ENCODE measurements at regions not wholly inside any gene's neighbourhood (a gene's known extent, or its start where the extent isn't known, plus 50 kb on each side); places are given as distances from the start of the nearest gene placed in this dataset.

DNA sequence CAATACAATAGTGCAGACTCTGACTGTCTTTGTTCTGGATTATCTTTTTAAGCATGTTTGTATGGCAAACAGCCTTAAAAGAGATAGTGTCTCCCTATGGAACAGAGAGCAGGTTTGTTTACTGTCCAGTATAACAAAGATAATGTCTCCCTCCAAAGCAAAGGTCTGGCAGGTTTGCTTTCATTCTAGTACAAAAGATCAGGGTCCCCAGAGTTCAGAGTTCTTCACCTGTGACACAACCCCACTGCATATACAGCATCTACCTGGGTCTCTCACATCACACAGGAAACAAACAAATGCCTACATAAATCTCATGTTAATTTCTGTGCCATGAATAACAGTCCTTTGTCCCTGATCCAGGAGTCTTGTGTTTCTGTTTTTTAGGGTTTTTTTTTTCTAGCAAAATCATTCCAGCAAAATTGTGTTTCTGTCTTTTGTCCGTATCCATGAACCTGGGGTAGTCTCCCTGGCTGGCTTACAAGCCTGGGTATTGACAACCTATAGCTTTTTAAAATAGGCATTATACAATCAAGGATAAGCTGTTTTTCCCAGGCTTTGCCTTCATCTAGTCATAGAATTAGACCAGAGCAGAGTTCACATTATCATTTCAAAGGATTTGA is 89.4 kb upstream of the PTBP2 start (continued):
- TF ChIP-seq, protein P1, sequence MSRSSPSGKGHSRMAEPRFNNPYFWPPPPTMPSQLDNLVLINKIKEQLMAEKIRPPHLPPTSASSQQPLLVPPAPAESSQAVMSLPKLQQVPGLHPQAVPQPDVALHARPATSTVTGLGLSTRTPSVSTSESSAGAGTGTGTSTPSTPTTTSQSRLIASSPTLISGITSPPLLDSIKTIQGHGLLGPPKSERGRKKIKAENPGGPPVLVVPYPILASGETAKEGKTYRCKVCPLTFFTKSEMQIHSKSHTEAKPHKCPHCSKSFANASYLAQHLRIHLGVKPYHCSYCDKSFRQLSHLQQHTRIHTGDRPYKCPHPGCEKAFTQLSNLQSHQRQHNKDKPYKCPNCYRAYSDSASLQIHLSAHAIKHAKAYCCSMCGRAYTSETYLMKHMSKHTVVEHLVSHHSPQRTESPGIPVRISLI (CRISPR knock-in tag; IDR thresholded peaks at IDR 0.05; ENCODE audit: borderline replicate concordance), result peak; percentile 87
- TF ChIP-seq, protein P2, sequence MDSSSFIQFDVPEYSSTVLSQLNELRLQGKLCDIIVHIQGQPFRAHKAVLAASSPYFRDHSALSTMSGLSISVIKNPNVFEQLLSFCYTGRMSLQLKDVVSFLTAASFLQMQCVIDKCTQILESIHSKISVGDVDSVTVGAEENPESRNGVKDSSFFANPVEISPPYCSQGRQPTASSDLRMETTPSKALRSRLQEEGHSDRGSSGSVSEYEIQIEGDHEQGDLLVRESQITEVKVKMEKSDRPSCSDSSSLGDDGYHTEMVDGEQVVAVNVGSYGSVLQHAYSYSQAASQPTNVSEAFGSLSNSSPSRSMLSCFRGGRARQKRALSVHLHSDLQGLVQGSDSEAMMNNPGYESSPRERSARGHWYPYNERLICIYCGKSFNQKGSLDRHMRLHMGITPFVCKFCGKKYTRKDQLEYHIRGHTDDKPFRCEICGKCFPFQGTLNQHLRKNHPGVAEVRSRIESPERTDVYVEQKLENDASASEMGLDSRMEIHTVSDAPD (CRISPR knock-in tag; IDR thresholded peaks at IDR 0.05), result no peak
- TF ChIP-seq HDAC2 (CRISPR knock-in tag; IDR thresholded peaks at IDR 0.05) (peak; percentile 85), ZNF260 (CRISPR knock-in tag; IDR thresholded peaks at IDR 0.05; ENCODE audit: borderline replicate concordance, low read depth) (no peak), NONO (IDR thresholded peaks at IDR 0.05) (no peak), NONO (CRISPR knock-in tag; conservative IDR thresholded peaks at IDR 0.05) (no peak; the same call in 1 of the 2 replicates), NR2F2 (IDR thresholded peaks at IDR 0.05; ENCODE audit: borderline replicate concordance, low read depth) (peak; percentile 99), SOX6 (IDR thresholded peaks at IDR 0.05) (no peak), SOX6 (CRISPR knock-in tag; IDR thresholded peaks at IDR 0.05) (peak; percentile 100), NR2F6 (IDR thresholded peaks at IDR 0.05) (peak; percentile 96), NR2F6 (CRISPR knock-in tag; IDR thresholded peaks at IDR 0.05) (peak; percentile 96), TP53 (CRISPR knock-in tag; conservative IDR thresholded peaks at IDR 0.05) (no peak)
- TF ChIP-seq, protein P3, sequence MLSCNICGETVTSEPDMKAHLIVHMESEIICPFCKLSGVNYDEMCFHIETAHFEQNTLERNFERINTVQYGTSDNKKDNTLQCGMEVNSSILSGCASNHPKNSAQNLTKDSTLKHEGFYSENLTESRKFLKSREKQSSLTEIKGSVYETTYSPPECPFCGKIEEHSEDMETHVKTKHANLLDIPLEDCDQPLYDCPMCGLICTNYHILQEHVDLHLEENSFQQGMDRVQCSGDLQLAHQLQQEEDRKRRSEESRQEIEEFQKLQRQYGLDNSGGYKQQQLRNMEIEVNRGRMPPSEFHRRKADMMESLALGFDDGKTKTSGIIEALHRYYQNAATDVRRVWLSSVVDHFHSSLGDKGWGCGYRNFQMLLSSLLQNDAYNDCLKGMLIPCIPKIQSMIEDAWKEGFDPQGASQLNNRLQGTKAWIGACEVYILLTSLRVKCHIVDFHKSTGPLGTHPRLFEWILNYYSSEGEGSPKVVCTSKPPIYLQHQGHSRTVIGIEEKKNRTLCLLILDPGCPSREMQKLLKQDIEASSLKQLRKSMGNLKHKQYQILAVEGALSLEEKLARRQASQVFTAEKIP (CRISPR knock-in tag; IDR thresholded peaks at IDR 0.05; ENCODE audit: borderline replicate concordance), result no peak
- TF ChIP-seq, protein P4, sequence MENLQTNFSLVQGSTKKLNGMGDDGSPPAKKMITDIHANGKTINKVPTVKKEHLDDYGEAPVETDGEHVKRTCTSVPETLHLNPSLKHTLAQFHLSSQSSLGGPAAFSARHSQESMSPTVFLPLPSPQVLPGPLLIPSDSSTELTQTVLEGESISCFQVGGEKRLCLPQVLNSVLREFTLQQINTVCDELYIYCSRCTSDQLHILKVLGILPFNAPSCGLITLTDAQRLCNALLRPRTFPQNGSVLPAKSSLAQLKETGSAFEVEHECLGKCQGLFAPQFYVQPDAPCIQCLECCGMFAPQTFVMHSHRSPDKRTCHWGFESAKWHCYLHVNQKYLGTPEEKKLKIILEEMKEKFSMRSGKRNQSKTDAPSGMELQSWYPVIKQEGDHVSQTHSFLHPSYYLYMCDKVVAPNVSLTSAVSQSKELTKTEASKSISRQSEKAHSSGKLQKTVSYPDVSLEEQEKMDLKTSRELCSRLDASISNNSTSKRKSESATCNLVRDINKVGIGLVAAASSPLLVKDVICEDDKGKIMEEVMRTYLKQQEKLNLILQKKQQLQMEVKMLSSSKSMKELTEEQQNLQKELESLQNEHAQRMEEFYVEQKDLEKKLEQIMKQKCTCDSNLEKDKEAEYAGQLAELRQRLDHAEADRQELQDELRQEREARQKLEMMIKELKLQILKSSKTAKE (CRISPR knock-in tag; IDR thresholded peaks at IDR 0.05; ENCODE audit: borderline replicate concordance), result peak; percentile 72; the same call in 1 of the 2 replicates
- TF ChIP-seq, protein P5, sequence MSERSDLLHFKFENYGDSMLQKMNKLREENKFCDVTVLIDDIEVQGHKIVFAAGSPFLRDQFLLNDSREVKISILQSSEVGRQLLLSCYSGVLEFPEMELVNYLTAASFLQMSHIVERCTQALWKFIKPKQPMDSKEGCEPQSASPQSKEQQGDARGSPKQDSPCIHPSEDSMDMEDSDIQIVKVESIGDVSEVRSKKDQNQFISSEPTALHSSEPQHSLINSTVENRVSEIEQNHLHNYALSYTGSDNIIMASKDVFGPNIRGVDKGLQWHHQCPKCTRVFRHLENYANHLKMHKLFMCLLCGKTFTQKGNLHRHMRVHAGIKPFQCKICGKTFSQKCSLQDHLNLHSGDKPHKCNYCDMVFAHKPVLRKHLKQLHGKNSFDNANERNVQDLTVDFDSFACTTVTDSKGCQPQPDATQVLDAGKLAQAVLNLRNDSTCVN (CRISPR knock-in tag; IDR thresholded peaks at IDR 0.05; ENCODE audit: borderline replicate concordance), result no peak
- TF ChIP-seq, protein P6, sequence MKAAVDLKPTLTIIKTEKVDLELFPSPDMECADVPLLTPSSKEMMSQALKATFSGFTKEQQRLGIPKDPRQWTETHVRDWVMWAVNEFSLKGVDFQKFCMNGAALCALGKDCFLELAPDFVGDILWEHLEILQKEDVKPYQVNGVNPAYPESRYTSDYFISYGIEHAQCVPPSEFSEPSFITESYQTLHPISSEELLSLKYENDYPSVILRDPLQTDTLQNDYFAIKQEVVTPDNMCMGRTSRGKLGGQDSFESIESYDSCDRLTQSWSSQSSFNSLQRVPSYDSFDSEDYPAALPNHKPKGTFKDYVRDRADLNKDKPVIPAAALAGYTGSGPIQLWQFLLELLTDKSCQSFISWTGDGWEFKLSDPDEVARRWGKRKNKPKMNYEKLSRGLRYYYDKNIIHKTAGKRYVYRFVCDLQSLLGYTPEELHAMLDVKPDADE (CRISPR knock-in tag; IDR thresholded peaks at IDR 0.05), result no peak
- TF ChIP-seq, protein P7, sequence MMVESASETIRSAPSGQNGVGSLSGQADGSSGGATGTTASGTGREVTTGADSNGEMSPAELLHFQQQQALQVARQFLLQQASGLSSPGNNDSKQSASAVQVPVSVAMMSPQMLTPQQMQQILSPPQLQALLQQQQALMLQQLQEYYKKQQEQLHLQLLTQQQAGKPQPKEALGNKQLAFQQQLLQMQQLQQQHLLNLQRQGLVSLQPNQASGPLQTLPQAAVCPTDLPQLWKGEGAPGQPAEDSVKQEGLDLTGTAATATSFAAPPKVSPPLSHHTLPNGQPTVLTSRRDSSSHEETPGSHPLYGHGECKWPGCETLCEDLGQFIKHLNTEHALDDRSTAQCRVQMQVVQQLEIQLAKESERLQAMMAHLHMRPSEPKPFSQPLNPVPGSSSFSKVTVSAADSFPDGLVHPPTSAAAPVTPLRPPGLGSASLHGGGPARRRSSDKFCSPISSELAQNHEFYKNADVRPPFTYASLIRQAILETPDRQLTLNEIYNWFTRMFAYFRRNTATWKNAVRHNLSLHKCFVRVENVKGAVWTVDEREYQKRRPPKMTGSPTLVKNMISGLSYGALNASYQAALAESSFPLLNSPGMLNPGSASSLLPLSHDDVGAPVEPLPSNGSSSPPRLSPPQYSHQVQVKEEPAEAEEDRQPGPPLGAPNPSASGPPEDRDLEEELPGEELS (CRISPR knock-in tag; IDR thresholded peaks at IDR 0.05), result peak; percentile 98
- TF ChIP-seq, protein P8, sequence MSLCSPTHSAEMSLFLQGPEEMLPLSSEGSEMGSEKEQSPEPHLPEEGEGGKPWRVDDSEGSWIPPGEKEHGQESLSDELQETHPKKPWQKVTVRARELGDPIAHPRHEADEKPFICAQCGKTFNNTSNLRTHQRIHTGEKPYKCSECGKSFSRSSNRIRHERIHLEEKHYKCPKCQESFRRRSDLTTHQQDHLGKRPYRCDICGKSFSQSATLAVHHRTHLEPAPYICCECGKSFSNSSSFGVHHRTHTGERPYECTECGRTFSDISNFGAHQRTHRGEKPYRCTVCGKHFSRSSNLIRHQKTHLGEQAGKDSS (CRISPR knock-in tag; IDR thresholded peaks at IDR 0.05; ENCODE audit: borderline replicate concordance, low read depth), result no peak
